ENCODE measurements at regions not wholly inside any gene's neighbourhood (a gene's known extent, or its start where the extent isn't known, plus 50 kb on each side); places are given as distances from the start of the nearest gene placed in this dataset.

GRCh38 chr13:44263751-44264620, 109.6 kb upstream of the SERP2 start:
- TF ChIP-seq, protein P1, sequence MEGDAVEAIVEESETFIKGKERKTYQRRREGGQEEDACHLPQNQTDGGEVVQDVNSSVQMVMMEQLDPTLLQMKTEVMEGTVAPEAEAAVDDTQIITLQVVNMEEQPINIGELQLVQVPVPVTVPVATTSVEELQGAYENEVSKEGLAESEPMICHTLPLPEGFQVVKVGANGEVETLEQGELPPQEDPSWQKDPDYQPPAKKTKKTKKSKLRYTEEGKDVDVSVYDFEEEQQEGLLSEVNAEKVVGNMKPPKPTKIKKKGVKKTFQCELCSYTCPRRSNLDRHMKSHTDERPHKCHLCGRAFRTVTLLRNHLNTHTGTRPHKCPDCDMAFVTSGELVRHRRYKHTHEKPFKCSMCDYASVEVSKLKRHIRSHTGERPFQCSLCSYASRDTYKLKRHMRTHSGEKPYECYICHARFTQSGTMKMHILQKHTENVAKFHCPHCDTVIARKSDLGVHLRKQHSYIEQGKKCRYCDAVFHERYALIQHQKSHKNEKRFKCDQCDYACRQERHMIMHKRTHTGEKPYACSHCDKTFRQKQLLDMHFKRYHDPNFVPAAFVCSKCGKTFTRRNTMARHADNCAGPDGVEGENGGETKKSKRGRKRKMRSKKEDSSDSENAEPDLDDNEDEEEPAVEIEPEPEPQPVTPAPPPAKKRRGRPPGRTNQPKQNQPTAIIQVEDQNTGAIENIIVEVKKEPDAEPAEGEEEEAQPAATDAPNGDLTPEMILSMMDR (IDR thresholded peaks at IDR 0.05 in 2 of 3, conservative IDR thresholded peaks at IDR 0.05 in 1 of 3; ENCODE audit: control insufficient read depth in 2 of 3, extremely low read depth in 1 of 3, insufficient read depth in 1 of 3, low read depth in 3 of 3, low read length in 3 of 3) = no peak
- no peak for TF ChIP-seq BHLHE40 (IDR thresholded peaks at IDR 0.05; ENCODE audit: borderline replicate concordance in 1 of 2, low read depth in 2 of 2, low read length in 1 of 2)
- no peak for TF ChIP-seq EZH2 (IDR thresholded peaks at IDR 0.05; ENCODE audit: borderline replicate concordance, control insufficient read depth, low read depth, low read length)
- TF ChIP-seq POLR2A (IDR thresholded peaks at IDR 0.05; ENCODE audit: low read depth, low read length) = no peak
- no peak for TF ChIP-seq IRF3 (IDR thresholded peaks at IDR 0.05)
- TF ChIP-seq MTA3 (IDR thresholded peaks at IDR 0.05; ENCODE audit: borderline replicate concordance, low read length) = no peak
- TF ChIP-seq HDAC6 (IDR thresholded peaks at IDR 0.05; ENCODE audit: unreplicated experiment) = no peak
- TF ChIP-seq WRNIP1 (IDR thresholded peaks at IDR 0.05; ENCODE audit: borderline replicate concordance, low read depth, low read length) = no peak
- no peak for TF ChIP-seq YY1 (IDR thresholded peaks at IDR 0.05; ENCODE audit: low read depth, low read length)
- TF ChIP-seq ZNF24 (IDR thresholded peaks at IDR 0.05) = no peak
- TF ChIP-seq, protein P2, sequence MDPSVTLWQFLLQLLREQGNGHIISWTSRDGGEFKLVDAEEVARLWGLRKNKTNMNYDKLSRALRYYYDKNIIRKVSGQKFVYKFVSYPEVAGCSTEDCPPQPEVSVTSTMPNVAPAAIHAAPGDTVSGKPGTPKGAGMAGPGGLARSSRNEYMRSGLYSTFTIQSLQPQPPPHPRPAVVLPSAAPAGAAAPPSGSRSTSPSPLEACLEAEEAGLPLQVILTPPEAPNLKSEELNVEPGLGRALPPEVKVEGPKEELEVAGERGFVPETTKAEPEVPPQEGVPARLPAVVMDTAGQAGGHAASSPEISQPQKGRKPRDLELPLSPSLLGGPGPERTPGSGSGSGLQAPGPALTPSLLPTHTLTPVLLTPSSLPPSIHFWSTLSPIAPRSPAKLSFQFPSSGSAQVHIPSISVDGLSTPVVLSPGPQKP (IDR thresholded peaks at IDR 0.05; ENCODE audit: low read depth, low read length) = no peak
- no peak for TF ChIP-seq EP300 (IDR thresholded peaks at IDR 0.05; ENCODE audit: borderline replicate concordance in 1 of 2, control insufficient read depth in 1 of 2, low read depth in 2 of 2, low read length in 2 of 2)

All from GM12878 (cell line).